ENCODE measurements at regions not wholly inside any gene's neighbourhood (a gene's known extent, or its start where the extent isn't known, plus 50 kb on each side); places are given as distances from the start of the nearest gene placed in this dataset.

DNA sequence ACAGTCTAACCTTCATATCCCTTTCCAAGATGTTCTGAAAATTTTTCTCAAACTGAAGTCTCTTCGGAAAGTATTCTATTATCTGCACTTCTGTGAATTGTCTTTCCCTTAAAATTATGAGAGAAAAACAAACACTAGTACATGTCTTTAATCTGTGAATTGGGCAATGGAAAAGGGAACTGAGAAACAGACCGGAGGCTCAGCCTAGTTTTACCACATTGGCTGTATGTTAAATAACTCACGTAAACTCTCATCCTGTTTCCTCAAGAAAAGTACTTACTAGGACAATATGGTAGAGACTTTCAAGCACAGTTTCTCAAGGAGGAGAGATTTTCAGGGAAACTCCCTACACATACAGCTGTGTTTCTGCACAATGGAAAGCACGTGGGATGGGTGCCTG is 982.2 kb upstream of the SEMA6D start:
- TF ChIP-seq, protein P1, sequence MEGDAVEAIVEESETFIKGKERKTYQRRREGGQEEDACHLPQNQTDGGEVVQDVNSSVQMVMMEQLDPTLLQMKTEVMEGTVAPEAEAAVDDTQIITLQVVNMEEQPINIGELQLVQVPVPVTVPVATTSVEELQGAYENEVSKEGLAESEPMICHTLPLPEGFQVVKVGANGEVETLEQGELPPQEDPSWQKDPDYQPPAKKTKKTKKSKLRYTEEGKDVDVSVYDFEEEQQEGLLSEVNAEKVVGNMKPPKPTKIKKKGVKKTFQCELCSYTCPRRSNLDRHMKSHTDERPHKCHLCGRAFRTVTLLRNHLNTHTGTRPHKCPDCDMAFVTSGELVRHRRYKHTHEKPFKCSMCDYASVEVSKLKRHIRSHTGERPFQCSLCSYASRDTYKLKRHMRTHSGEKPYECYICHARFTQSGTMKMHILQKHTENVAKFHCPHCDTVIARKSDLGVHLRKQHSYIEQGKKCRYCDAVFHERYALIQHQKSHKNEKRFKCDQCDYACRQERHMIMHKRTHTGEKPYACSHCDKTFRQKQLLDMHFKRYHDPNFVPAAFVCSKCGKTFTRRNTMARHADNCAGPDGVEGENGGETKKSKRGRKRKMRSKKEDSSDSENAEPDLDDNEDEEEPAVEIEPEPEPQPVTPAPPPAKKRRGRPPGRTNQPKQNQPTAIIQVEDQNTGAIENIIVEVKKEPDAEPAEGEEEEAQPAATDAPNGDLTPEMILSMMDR (IDR thresholded peaks at IDR 0.05) = no peak
- TF ChIP-seq EZH2 (IDR thresholded peaks at IDR 0.05; ENCODE audit: borderline replicate concordance, insufficient read depth, low read depth, low read length, poor library complexity, severe bottlenecking) = no peak

All from B cell (primary cell).